H1 (cell line): ENCODE measurements at regions not wholly inside any gene's neighbourhood (a gene's known extent, or its start where the extent isn't known, plus 50 kb on each side); places are given as distances from the start of the nearest gene placed in this dataset.

Experiments
- CHD1 ChIP-seq: IDR thresholded peaks from 2 replicates; pipeline ENCODE4 v1.6.1; 2012; ENCODE audit warnings: low read depth, low read length, improper control_type of control experiment
- CTCF ChIP-seq, 3 experiments: IDR thresholded peaks; 1 replicate in 2 of 3; 2 replicates in 1 of 3; pipeline versions ENCODE4 v1.5.1 to v1.6.1; 2011; ENCODE audit warnings: low read length in 3 of 3, mild to moderate bottlenecking in 3 of 3, inconsistent platforms in 2 of 3, low read depth in 1 of 3, moderate library complexity in 1 of 3; ENCODE audit not compliant: insufficient read depth in 1 of 3; ENCODE audit errors: control extremely low read depth in 1 of 3
- EZH2 ChIP-seq: fragments of 200-600 bp; sonication (generic); IDR thresholded peaks from 2 replicates; pipeline ENCODE4 v1.7.1; 2012; ENCODE audit warnings: low read depth, mild to moderate bottlenecking, moderate library complexity, low read length, inconsistent platforms; ENCODE audit not compliant: severe bottlenecking
- KDM1A ChIP-seq: fragments of 200-600, 300-600 bp; sonication (generic); IDR thresholded peaks from 2 replicates; pipeline ENCODE4 v1.7.1; 2016; ENCODE audit warnings: mild to moderate bottlenecking, low read length, borderline replicate concordance
- RAD21 ChIP-seq, 2 experiments: IDR thresholded peaks in 1 of 2; conservative IDR thresholded peaks in 1 of 2; 2 replicates each; pipeline ENCODE4 v1.6.1; 2011; ENCODE audit warnings: low read depth in 2 of 2, low read length in 2 of 2, improper control_type of control experiment in 1 of 2, inconsistent platforms in 1 of 2, mild to moderate bottlenecking in 1 of 2, moderate library complexity in 1 of 2
- RFX5 ChIP-seq: IDR thresholded peaks from 2 replicates; pipeline ENCODE4 v1.6.1; 2011; ENCODE audit warnings: low read depth, low read length, improper control_type of control experiment, borderline replicate concordance
- RXRA ChIP-seq: IDR thresholded peaks from 2 replicates; pipeline ENCODE4 v1.6.1; 2011; ENCODE audit warnings: low read depth, mild to moderate bottlenecking, low read length, moderate library complexity; ENCODE audit not compliant: insufficient read depth
- TF ChIP-seq, protein P1 (sequence below): IDR thresholded peaks from 2 replicates; pipeline ENCODE4 v1.6.1; 2011; ENCODE audit warnings: low read depth, mild to moderate bottlenecking, low read length; ENCODE audit not compliant: insufficient read depth

DNA sequence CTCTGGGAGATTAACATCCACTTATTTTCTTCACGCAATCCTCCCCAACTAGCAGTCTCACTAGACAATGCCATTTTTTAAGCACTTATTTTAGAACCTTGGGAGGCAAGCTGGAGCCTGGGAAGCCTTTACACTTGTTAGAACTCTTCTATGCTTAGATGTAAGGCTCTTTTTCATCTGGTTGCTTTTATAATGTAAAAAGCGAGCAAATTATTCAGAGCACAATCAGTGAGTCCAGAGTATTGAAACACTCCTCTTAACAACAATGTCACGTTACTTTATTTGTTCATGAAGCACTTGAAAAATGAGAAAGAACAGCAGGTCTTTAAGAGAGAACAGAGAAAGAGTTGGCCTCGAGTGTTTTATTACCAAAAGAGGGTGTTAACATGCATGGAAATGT lies 84.1 kb upstream of the SLC8A1 start:
- TF ChIP-seq CHD1 (no peak), CTCF (IDR thresholded peaks at IDR 0.05; ENCODE audit: control extremely low read depth in 1 of 3, insufficient read depth in 1 of 3, low read depth in 1 of 3, low read length in 3 of 3) (no peak), EZH2 (no peak), RAD21 (IDR thresholded peaks at IDR 0.05 in 1 of 2, conservative IDR thresholded peaks at IDR 0.05 in 1 of 2; ENCODE audit: low read depth in 2 of 2, low read length in 2 of 2) (no peak), RFX5 (no peak), RXRA (no peak), KDM1A (no peak)
- TF ChIP-seq, protein P1, sequence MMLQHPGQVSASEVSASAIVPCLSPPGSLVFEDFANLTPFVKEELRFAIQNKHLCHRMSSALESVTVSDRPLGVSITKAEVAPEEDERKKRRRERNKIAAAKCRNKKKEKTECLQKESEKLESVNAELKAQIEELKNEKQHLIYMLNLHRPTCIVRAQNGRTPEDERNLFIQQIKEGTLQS, result no peak
